ENCODE measurements at regions not wholly inside any gene's neighbourhood (a gene's known extent, or its start where the extent isn't known, plus 50 kb on each side); places are given as distances from the start of the nearest gene placed in this dataset.

GRCh38 chr7:21092766-21093702, 306.3 kb upstream of the SP8 start:
- DNase-seq: no peak

- no peak for DNase-seq
Observed at GRCh38 chr7:21094589-21094988, 307.9 kb upstream of the SP8 start.

DNA sequence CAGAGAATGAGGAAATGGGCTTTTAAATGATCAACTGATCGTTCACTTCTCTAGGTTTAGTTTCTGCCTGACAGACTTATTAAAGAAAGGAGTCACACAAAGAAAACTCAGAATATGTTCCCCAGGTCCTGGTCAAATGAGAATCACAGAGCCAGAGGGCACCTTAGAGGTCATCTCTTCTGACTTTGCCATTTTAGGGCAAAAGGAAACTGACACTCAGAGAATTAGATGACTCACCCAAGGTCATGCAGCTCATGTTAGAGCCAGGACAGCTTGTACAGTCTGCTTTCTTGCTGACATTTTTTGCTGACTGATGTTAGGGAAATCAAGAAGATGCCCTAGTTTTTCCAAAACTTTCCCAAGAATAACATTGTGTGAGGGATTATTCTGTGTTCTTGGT, 312.7 kb upstream of the SP8 start:
- no peak for DNase-seq

DNA sequence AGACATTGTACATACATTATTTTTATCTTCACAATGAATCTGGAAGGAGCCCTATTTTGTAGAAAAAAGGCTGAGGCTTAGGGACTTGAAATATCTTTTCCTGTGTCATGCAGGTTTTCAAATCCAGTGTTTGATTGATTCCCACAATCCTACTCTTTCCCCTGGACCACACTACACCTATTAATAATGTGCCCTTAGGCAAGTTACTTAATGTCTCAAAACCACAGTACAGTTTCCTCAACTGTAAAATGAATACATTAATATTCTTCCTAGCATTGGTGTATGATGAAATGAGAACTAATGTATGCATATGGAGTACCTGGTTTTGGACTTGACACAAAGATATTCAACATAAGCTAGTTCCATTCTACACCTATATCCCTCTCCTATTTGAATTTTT, 313.3 kb upstream of the SP8 start:
- DNase-seq: no peak

- no peak for DNase-seq
Observed at GRCh38 chr7:21101541-21101940, 314.9 kb upstream of the SP8 start.

GRCh38 chr7:21103426-21104123, 316.9 kb upstream of the SP8 start:
- no peak for DNase-seq

DNA sequence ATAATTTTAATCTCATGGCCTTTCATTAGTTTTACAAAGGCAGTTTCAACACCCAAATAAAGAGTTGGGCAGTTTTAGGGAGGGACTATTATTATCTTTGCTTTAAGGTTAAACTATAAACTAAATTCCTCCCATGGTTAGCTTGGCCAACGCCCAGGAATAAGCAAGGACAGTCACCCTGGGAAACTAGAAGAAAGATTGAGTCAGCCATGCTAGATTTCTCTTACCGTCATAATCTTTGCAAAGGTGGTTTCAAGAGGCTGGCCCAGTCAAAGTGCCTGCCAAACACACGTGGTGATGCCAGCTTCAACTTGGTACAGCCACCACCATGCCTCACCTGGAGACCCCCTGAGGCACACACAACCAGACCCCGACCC, 317.4 kb upstream of the SP8 start:
- no peak for DNase-seq

DNA sequence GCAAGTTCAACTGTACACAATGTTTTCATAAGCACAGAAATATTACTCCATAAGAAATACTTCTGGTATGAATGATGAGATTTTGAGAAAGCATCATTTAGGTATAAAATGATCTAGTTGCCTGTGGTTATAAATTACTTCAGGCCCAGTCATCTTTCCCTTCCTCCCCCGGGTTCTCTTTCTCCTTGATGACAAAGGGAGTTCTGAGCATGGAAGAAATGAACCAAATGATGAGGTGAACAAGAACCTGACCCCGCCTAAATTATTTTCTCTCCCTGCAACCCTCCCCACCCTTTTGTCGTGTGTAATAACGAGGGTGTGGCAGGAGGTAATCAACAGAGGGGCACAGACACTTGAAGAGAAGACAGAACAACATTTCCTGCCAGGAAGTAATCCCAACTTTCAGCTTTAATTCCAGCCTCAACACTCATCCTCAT, 319.6 kb upstream of the SP8 start:
- no peak for DNase-seq

GRCh38 chr7:21107101-21107500, 320.4 kb upstream of the SP8 start:
- DNase-seq: no peak

DNA sequence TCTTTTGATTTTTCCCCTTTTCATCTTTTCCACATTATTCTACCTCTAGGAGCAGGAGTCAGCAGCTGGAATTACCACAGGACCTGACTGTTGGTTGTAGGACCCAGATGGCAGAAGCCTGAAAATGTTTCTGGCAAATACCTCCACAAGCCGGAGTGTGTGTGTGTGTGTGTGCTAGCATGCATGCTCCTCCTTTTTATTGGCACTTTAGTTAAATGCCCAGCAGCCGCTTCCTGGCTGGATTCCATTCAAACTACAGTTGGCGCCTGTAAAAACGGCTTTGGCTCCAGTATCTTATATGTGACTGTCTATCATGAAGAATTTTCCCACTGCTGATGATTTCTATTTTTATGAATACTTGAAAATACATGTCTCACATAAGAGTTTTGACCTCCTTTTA, 319.7 kb upstream of the SP4 start:
- DNase-seq: no peak

- no peak for DNase-seq
Observed at GRCh38 chr7:21113609-21114415, 314.1 kb upstream of the SP4 start.

- DNase-seq: no peak
Observed at GRCh38 chr7:21123586-21123985, 304.3 kb upstream of the SP4 start.

DNA sequence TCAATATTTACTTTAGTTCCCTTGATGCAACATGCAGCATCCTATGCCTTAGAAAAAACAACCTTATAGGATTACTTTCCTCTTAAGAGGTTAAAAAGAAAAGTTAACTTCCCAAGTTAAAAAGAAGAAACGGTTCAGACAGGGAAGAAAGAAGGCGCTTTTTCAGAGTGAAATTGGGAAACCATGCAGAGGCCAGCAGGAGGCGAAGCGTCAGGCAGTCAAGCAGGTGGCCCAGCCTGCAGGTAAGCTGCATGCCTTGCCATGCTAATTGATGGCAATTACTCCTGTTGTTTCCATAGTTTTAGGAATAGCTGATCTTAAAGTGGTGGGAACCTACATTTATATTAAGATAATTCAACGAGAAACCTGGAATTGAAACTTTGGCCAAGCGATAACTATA, 302.6 kb upstream of the SP4 start:
- DNase-seq: no peak

- DNase-seq: no peak
Observed at GRCh38 chr7:21128062-21128817, 299.6 kb upstream of the SP4 start.

GRCh38 chr7:21131897-21132296, 296.0 kb upstream of the SP4 start:
- DNase-seq: no peak

DNA sequence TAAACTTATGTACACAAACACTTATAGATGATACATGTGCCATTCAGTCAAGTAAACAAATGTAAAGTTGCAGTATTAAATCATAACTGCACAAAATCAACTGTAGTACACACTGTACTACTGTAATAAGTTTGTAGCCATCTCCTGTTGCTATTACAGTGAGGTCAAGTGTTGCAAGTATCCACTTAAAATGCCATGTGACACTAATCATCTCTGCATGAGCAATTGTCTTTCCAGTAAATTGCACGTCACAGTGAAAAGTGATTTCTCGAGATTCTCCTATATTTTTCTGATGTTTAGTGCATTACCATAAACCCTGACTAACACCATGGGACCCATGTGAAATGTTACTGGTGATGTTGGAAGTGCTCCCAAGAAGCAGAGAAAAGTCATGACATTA, 293.3 kb upstream of the SP4 start:
- DNase-seq: no peak

DNA sequence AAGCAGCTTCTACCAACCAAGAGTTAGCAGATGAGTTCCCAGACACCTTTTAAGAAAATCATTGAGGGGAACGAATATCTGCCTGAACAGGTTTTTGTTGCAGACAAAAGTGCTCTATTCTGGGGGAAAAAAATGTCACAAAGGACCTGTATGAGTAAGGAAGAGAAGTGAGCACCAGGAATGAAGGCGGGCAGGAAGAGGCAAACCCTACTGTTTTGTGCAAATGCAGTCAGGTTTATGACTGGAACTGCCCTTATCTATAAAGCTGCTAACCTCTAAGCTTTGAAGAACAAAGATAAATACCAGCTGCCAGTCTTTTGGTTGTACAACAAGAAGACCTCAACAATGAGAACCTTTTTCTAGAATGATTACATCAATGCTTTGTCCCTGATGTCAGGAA, 292.4 kb upstream of the SP4 start:
- no peak for DNase-seq

DNA sequence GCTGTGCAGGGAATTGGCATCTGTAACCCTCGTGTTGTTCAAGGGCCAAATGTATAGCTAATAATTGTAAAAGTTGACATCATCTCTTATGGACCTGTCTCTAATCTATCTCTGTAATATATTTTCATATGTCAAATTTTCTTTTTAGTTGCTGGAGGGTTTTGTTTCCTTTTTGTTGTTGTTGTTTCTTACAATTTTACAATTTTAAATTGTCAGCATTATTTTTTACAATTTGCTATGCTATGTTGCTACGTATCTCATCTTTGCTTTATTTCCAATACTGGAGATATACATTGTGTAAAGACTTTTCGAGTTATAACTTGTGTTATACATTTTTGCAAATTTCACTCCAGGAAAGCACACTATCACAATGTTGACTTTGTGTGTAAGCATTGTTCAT, 290.2 kb upstream of the SP4 start:
- no peak for DNase-seq

GRCh38 chr7:21140622-21141021, 287.3 kb upstream of the SP4 start:
- DNase-seq: no peak

DNA sequence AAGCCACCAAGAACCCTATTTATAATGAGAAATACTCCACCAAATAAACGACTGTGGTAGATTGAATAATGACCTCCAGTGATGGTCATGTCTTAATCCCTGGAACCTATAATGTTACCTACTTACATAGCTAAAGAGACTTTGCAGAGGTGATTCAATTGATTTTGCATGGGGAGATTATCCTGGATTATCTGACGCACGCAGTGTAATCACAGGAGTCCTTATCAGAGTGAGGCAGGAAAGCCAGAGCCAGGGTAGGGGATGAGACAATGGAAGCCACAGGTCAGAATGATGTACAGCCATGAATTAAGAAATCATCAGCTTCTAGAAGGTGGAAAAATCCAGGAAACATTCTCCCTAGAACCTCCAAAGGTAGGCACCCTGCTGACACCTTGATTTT, 286.4 kb upstream of the SP4 start:
- no peak for DNase-seq

DNA sequence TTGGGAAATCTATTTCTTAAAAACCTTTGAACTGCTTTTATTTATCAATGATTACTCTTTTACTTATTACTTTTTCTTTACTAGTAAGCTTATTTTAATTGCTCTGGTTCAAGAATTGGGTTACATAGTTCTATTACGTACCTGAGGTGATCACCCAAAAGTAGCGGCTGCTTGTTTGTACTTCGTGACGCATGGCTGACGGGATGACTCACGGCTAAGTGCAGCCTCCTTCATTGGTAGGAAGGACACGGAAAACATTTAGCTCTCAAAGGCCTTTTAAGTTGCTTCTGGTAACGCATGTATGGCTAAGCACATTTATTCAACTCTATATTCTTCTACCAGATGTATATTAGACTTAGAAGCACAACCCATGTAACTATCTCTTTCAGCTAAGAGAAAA, 285.8 kb upstream of the SP4 start:
- no peak for DNase-seq

DNA sequence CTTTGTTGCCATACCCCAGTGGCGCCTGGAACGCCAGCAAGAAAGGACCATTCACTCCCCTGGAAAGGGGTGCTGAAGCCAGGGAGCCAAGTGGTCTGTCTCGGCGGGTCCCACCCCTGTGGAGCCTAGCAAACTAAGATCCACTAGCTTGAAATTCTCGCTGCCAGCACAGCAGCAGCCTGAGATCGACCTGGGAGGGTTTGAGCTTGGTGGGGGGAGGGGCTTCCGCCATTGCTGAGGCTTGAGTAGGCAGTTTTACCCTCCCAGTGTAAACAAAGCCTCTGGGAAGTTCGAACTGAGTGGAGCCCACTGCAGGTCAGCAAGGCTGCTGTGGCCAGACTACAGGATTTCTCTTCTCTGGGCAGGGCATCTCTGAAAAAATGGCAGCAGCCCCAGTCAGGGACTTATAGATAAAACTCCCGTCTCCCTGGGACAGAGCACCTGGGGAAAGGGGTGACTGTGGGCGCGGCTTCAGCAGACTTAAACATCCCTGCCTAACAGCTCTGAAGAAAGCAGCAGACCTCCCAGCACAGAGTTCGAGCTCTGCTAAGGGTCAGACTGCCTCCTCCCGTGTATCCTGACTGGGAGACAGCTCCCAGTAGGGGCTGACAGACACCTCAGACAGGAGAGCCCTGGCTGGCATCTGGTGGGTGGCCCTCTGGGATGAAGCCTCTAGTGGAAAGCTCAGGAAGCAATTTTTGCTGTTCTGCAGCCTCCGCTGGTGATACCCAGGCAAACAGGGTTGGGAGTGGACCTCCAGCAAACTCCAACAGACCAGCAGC, 281.1 kb upstream of the SP4 start:
- DNase-seq: no peak
